Glutamatergic neuron (in vitro differentiated cells): ENCODE measurements at regions not wholly inside any gene's neighbourhood (a gene's known extent, or its start where the extent isn't known, plus 50 kb on each side); places are given as distances from the start of the nearest gene placed in this dataset.
"Not testable (repeated sequence)": the region's sequence is repeated elsewhere in the genome, so short reads cannot be mapped to it uniquely, and the experiment has no call there.

Source experiments
- DNase-seq: peaks from one replicate; pipeline ENCODE4 v3.0.0; 2022
- H3K27ac Mint-ChIP-seq: one replicate; pipeline ENCODE4 v1.8.0; 2020; ENCODE audit warnings: mild to moderate bottlenecking, mixed read lengths, inconsistent platforms; ENCODE audit not compliant: unreplicated experiment
- H3K27me3 Mint-ChIP-seq: one replicate; pipeline ENCODE4 v1.8.0; 2020; ENCODE audit warnings: mild to moderate bottlenecking, moderate library complexity, mixed read lengths, inconsistent platforms; ENCODE audit not compliant: unreplicated experiment
- H3K36me3 Mint-ChIP-seq: one replicate; pipeline ENCODE4 v1.8.0; 2020; ENCODE audit warnings: mild to moderate bottlenecking, mixed read lengths, inconsistent platforms; ENCODE audit not compliant: unreplicated experiment
- H3K4me1 Mint-ChIP-seq: one replicate; pipeline ENCODE4 v1.8.0; 2020; ENCODE audit warnings: mild to moderate bottlenecking, low read depth, mixed read lengths, inconsistent platforms; ENCODE audit not compliant: unreplicated experiment
- H3K4me3 Mint-ChIP-seq: one replicate; pipeline ENCODE4 v1.8.0; 2020; ENCODE audit warnings: mild to moderate bottlenecking, mixed read lengths, inconsistent platforms; ENCODE audit not compliant: unreplicated experiment
- H3K9me3 Mint-ChIP-seq: one replicate; pipeline ENCODE4 v1.8.0; 2020; ENCODE audit warnings: mild to moderate bottlenecking, moderate library complexity, mixed read lengths, inconsistent platforms; ENCODE audit not compliant: unreplicated experiment
- TF ChIP-seq, protein P1 (sequence below): fragments of 200-600 bp; sonication (generic); IDR thresholded peaks from one replicate; pipeline ENCODE4 v1.5.0; 2021; ENCODE audit not compliant: partially characterized antibody, unreplicated experiment

DNA sequence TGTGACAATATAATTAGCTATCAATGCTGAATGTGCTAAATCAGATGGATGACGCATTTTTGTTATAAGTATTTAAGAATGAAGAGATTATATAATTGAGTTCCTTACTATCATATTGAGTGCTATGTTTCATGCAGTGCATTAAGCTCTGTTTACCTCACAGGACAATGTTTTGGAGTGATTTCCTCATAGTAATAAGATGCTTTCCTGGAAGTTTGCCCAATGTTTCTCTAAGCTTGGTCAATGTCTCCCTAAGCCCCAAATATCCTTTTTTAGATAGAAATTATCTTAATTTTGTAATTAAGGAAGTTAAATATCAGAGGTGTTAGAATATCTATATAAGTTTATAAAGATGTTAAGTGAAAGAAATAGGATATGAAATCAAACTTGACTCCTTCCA, 489.6 kb downstream of the MMUT start:
- Mint-ChIP-seq H3K4me3 (no peak overlapping the region), H3K4me1 (no peaks in the 10 kb centered on the region), H3K27me3 (no peaks in the 10 kb centered on the region), H3K9me3 (no peaks in the 10 kb centered on the region), H3K27ac (no peak overlapping the region), H3K36me3 (no peaks in the 10 kb centered on the region)
- DNase-seq: no peak
- TF ChIP-seq, protein P1, sequence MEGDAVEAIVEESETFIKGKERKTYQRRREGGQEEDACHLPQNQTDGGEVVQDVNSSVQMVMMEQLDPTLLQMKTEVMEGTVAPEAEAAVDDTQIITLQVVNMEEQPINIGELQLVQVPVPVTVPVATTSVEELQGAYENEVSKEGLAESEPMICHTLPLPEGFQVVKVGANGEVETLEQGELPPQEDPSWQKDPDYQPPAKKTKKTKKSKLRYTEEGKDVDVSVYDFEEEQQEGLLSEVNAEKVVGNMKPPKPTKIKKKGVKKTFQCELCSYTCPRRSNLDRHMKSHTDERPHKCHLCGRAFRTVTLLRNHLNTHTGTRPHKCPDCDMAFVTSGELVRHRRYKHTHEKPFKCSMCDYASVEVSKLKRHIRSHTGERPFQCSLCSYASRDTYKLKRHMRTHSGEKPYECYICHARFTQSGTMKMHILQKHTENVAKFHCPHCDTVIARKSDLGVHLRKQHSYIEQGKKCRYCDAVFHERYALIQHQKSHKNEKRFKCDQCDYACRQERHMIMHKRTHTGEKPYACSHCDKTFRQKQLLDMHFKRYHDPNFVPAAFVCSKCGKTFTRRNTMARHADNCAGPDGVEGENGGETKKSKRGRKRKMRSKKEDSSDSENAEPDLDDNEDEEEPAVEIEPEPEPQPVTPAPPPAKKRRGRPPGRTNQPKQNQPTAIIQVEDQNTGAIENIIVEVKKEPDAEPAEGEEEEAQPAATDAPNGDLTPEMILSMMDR: no peak

DNA sequence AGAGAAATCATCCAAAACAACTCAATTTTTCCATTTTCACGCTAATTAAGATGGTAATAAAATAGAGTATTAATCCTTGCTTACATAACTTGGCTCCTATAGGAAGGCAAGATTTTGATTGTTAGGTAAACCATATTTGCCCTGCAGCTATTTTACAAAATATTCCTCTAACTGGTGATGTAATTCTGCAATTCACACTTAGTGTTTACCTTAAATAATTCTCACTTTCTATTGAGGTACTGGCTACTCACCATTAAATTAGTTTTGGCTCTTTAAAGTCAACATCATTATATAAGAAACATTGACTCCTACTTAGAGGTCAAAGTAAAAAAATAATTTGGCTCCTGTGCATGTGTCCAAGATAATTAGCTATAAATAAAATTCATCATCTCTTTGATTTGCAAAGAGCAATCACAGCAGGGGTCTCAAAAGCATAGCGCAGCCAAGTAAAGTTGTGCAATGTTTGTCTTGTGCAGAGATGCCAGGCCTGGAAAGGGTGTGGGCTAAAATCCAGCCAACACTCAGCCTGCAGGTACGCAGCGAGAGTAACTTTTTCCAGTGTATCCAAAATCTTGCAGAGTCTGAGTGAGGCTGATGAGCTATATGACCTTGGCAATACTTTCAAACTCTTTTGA, 501.2 kb downstream of the MMUT start:
- H3K36me3 Mint-ChIP-seq: no peaks in the 10 kb centered on the region
- H3K4me1 Mint-ChIP-seq: no peaks in the 10 kb centered on the region
- H3K9me3 Mint-ChIP-seq: no peaks in the 10 kb centered on the region
- no peak overlapping the region for H3K27ac Mint-ChIP-seq
- no peak overlapping the region for H3K4me3 Mint-ChIP-seq
- DNase-seq: no peak
- TF ChIP-seq, protein P1: no peak
- no peaks in the 10 kb centered on the region for H3K27me3 Mint-ChIP-seq

DNA sequence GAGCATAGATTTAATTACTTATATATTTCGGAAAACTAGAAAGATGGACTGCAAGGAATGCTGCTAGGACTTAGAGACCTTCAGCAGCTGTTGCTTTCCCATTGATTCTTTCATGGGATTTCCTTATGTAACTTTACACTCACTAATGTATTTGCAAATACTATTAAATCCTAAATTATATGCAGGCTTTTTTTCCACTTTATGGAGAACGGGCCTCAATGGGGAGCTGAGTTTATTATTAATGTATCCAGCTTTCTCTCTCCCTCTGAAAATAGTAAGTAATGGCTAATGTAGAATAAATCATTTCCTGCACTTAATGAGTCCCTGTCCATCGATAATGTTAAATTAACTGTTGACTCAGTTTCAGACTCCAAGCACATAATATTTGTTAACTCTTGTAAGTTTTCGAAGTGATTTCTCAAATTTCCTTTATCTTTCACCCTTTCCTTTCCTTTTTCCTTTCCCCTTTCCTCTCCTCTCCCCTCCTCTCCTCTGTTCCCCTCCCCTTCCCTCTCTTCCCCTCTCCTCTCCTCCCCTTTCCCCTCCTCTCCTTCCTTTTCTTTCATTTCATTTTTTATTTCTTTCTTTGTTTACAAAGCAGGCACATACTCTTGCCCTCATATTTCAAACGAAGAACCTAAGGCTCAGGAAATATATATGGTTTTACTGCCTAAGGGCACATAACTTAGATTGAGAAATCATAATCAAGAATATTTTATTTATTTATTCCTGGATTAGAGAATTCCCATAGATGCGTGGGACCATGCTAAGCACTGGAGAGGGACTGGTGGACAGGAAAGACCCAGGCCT, 503.6 kb downstream of the MMUT start:
- H3K9me3 Mint-ChIP-seq: peaks cover 1% of the 10 kb centered on the region
- no peaks in the 10 kb centered on the region for H3K4me1 Mint-ChIP-seq
- H3K36me3 Mint-ChIP-seq: no peaks in the 10 kb centered on the region
- no peak for DNase-seq
- no peak overlapping the region for H3K27ac Mint-ChIP-seq
- no peak overlapping the region for H3K4me3 Mint-ChIP-seq
- TF ChIP-seq, protein P1: no peak
- no peaks in the 10 kb centered on the region for H3K27me3 Mint-ChIP-seq

DNA sequence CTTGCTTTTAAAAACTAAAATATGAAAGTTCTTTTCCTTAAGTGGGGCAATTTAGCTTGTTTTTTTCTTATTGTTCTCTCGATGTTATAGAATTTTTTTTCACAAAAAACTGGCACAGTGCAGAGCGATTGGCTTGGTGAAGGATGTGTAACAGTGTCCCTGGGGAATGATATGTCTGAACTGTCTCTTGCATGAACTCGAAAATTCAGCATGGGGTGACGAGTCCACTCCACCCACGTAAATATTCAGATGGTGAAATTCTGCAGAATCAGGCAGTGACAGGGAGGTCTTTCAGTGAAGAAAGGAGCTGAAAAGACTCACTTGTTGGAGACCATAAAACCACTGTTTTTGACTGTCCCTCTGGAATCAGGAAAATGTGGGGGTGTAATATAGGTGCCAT, 505.3 kb downstream of the MMUT start:
- Mint-ChIP-seq H3K27me3 (no peaks in the 10 kb centered on the region), H3K36me3 (no peaks in the 10 kb centered on the region), H3K9me3 (peaks cover 1% of the 10 kb centered on the region), H3K27ac (no peak overlapping the region), H3K4me3 (no peak overlapping the region), H3K4me1 (no peaks in the 10 kb centered on the region)
- TF ChIP-seq, protein P1: no peak
- no peak for DNase-seq

DNA sequence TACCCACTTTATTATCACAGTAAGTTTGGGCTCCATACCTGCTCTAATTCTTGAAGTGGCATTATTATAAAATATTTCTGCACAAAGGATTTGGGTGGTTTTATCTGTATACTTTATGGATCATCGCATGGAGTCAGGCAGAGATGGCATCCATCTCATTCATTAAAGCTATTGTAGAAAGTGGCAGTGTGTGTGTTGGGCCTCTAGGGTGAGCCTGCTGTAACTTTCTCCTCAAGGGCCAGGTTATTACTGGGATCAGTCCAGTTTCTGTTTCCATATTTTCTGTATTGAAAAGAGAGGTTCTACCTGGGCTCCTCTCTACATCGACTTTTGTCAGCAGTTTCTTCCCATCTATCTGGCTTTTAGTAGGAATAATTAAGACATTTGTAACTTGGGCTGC, 511.1 kb downstream of the MMUT start:
- peaks cover 1% of the 10 kb centered on the region for H3K9me3 Mint-ChIP-seq
- no peaks in the 10 kb centered on the region for H3K36me3 Mint-ChIP-seq
- H3K4me1 Mint-ChIP-seq: no peaks in the 10 kb centered on the region
- TF ChIP-seq, protein P1: no peak
- H3K27me3 Mint-ChIP-seq: no peaks in the 10 kb centered on the region
- no peak for DNase-seq
- H3K4me3 Mint-ChIP-seq: no peak overlapping the region
- H3K27ac Mint-ChIP-seq: no peak overlapping the region

DNA sequence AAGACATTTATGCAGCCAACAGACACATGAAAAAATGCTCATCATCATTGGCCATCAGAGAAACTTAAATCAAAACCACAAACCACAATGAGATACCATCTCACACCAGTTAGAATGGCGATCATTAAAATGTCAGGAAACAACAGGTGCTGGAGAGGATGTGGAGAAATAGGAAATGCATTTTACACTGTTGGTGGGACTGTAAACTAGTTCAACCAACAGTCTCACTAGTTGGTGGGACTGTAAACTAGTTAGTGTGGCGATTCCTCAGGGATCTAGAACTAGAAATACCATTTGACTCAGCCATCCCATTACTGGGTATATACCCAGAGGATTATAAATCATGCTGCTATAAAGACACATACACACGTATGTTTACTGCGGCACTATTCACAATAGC, 518.8 kb downstream of the MMUT start:
- H3K27me3 Mint-ChIP-seq, H3K9me3 Mint-ChIP-seq, H3K36me3 Mint-ChIP-seq, H3K4me1 Mint-ChIP-seq, H3K27ac Mint-ChIP-seq, DNase-seq, H3K4me3 Mint-ChIP-seq: not testable (repeated sequence)
